WTC11 (cell line): ENCODE measurements at regions not wholly inside any gene's neighbourhood (a gene's known extent, or its start where the extent isn't known, plus 50 kb on each side); places are given as distances from the start of the nearest gene placed in this dataset.

Experiments
- AFF4 ChIP-seq: sonication (generic); formaldehyde crosslinking; IDR thresholded peaks from 2 replicates; pipeline ENCODE4 v1.8.1; 2023; ENCODE audit warnings: mild to moderate bottlenecking, missing genetic modification reagents, borderline replicate concordance
- CTCF ChIP-seq: fragments of 200-600 bp; IDR thresholded peaks from 2 replicates; pipeline ENCODE4 v1.8.0; 2022; ENCODE audit warnings: antibody characterized with exemption
- E2F4 ChIP-seq: sonication (generic); formaldehyde crosslinking; IDR thresholded peaks from 2 replicates; pipeline ENCODE4 v1.8.1; 2022; ENCODE audit warnings: low read depth, mild to moderate bottlenecking, moderate library complexity, missing genetic modification reagents, borderline replicate concordance
- MLX ChIP-seq: sonication (generic); formaldehyde crosslinking; IDR thresholded peaks from 2 replicates; pipeline ENCODE4 v1.8.1; 2023; ENCODE audit warnings: mild to moderate bottlenecking, missing genetic modification reagents, moderate library complexity
- MXD4 ChIP-seq: fragments of 250-450 bp; sonication (Bioruptor Pico); IDR thresholded peaks from 2 replicates; pipeline ENCODE4 v1.8.0; 2021; ENCODE audit warnings: mild to moderate bottlenecking, moderate library complexity, borderline replicate concordance
- NFYB ChIP-seq: sonication (generic); formaldehyde crosslinking; conservative IDR thresholded peaks from 2 replicates; pipeline ENCODE4 v1.8.0; 2022; ENCODE audit warnings: low read depth, missing genetic modification reagents
- PRDM15 ChIP-seq: sonication (generic); formaldehyde crosslinking; IDR thresholded peaks from 2 replicates; pipeline ENCODE4 v1.8.0; 2022; ENCODE audit warnings: missing genetic modification reagents
- TEAD4 ChIP-seq: sonication (generic); formaldehyde crosslinking; IDR thresholded peaks from 2 replicates; pipeline ENCODE4 v1.8.0; 2022; ENCODE audit warnings: mild to moderate bottlenecking, missing genetic modification reagents
- USF1 ChIP-seq: sonication (generic); formaldehyde crosslinking; IDR thresholded peaks from 2 replicates; pipeline ENCODE4 v1.8.0; 2022; ENCODE audit warnings: mild to moderate bottlenecking, missing genetic modification reagents
- ZNF423 ChIP-seq: fragments of 250-450 bp; sonication (Bioruptor Pico); IDR thresholded peaks from 2 replicates; pipeline ENCODE4 v2.1.2; 2022; ENCODE audit warnings: mild to moderate bottlenecking, moderate library complexity

- TF ChIP-seq E2F4 (no peak), NFYB (CRISPR knock-in tag) (no peak), USF1 (CRISPR knock-in tag) (no peak), CTCF (no peak), PRDM15 (no peak), MXD4 (CRISPR knock-in tag) (no peak), TEAD4 (no peak), MLX (CRISPR knock-in tag) (no peak), AFF4 (CRISPR knock-in tag) (no peak), ZNF423 (CRISPR knock-in tag) (no peak)
Measured at GRCh38 chr2:136205615-136206014, 87.7 kb upstream of the CXCR4 start.
